Peyer's patch (tissue), 4 donors: ENCODE measurements at regions not wholly inside any gene's neighbourhood (a gene's known extent, or its start where the extent isn't known, plus 50 kb on each side); places are given as distances from the start of the nearest gene placed in this dataset.

Source experiments
- DNase-seq, 3 donors: peaks; one replicate each; pipeline ENCODE4 v3.0.0-alpha.2; 2017 to 2019
- H3K27ac ChIP-seq, 4 donors: fragments of 200-600 bp; sonication (generic); one replicate each; pipeline ENCODE4 v1.5.1; 2016 to 2019
- H3K27me3 ChIP-seq, 2 donors: fragments of 200-600 bp; sonication (generic); one replicate each; pipeline ENCODE4 v1.5.1; 2019
- H3K36me3 ChIP-seq, 3 donors: fragments of 200-600 bp; sonication (generic); one replicate each; pipeline ENCODE4 v1.5.1; 2016 to 2019
- H3K4me1 ChIP-seq, 4 donors: fragments of 200-600 bp; sonication (generic); one replicate each; pipeline ENCODE4 v1.5.1; 2016 to 2019
- H3K4me3 ChIP-seq, 4 donors: fragments of 200-600 bp; sonication (generic); 1 replicate in 3 of 4; 2 replicates in 1 of 4; pipeline ENCODE4 v1.5.1; 2016 to 2019; ENCODE audit warnings: mild to moderate bottlenecking in 1 of 4
- H3K9me3 ChIP-seq, 4 donors: fragments of 200-600 bp; sonication (generic); one replicate each; pipeline ENCODE4 v1.5.1; 2016 to 2019; ENCODE audit warnings: mild to moderate bottlenecking in 1 of 4
- CTCF ChIP-seq, 6 experiments: fragments of 450-650 bp in 4 of 6; fragments of 200-600 bp in 2 of 6; sonication (generic) in 1 of 6; IDR thresholded peaks; one replicate each; pipeline ENCODE4 v1.5.1; 2017 to 2019; ENCODE audit warnings: antibody characterized with exemption in 6 of 6, mild to moderate bottlenecking in 3 of 6, moderate library complexity in 1 of 6
- POLR2A ChIP-seq, 2 donors: fragments of 450-650 bp; IDR thresholded peaks; one replicate each; pipeline ENCODE4 v1.5.1; 2017; ENCODE audit warnings: antibody characterized with exemption in 2 of 2, mild to moderate bottlenecking in 2 of 2, moderate library complexity in 2 of 2

- Histone ChIP-seq H3K27ac (no peak overlapping the region), H3K4me1 (no peaks in the 10 kb centered on the region), H3K9me3 (no peaks in the 10 kb centered on the region), H3K36me3 (no peaks in the 10 kb centered on the region), H3K4me3 (no peak overlapping the region), H3K27me3 (no peaks in the 10 kb centered on the region)
- no peak for TF ChIP-seq CTCF (IDR thresholded peaks at IDR 0.05)
- no peak for TF ChIP-seq POLR2A (IDR thresholded peaks at IDR 0.05)
- DNase-seq = no peak
These were observed 277.9 kb downstream of the IPO8 start for GRCh38 chr12:30417697-30418231.

DNA sequence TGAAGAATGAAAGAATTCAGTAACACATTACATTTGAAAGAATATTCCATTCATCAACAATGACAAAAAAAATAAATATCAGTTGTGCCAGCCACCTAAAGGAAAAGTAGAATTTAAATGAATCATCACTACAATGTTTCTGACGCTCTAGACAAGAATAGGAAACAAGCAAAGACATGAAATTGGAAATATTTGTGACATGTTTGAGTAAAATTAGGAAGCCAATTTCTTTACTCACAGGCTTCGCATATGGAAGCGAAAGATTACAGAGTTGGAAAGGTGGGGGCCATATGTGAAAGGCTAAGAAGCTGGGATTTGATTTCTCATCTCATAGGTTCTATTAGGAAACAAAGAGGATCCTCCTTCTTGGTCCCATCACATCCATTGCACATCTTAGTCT, 279.0 kb downstream of the IPO8 start:
- TF ChIP-seq POLR2A (IDR thresholded peaks at IDR 0.05) (no peak), CTCF (IDR thresholded peaks at IDR 0.05) (no peak)
- no peaks in the 10 kb centered on the region for H3K27me3 ChIP-seq
- H3K9me3 ChIP-seq = no peaks in the 10 kb centered on the region
- DNase-seq = no peak
- no peak overlapping the region for H3K4me3 ChIP-seq
- H3K27ac ChIP-seq = no peak overlapping the region
- H3K36me3 ChIP-seq = no peaks in the 10 kb centered on the region
- no peaks in the 10 kb centered on the region for H3K4me1 ChIP-seq

DNA sequence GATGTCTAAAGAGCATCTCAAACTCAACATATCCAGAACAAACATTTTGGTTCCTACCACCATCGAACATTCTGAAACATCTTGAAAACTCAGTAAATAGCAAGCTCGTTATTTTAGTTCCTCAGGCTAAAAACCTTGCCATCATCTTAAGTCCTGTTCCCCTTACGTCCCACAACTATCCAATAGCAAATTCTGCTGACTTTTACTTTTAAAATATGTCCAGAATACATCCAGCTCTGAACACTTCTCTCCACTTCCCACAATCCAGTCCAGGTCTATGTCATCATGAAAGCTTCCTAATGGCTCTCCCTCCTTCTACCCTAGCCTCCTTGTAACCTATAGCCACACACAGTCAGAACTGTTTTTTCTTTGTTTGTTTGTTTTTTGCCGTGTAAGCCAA, 279.9 kb downstream of the IPO8 start:
- no peak overlapping the region for H3K4me3 ChIP-seq
- H3K9me3 ChIP-seq = no peaks in the 10 kb centered on the region
- H3K4me1 ChIP-seq = no peaks in the 10 kb centered on the region
- H3K27ac ChIP-seq = no peak overlapping the region
- TF ChIP-seq CTCF (IDR thresholded peaks at IDR 0.05) (no peak), POLR2A (IDR thresholded peaks at IDR 0.05) (no peak)
- H3K27me3 ChIP-seq = no peaks in the 10 kb centered on the region
- H3K36me3 ChIP-seq = no peaks in the 10 kb centered on the region
- no peak for DNase-seq

- TF ChIP-seq CTCF (IDR thresholded peaks at IDR 0.05) (no peak), POLR2A (IDR thresholded peaks at IDR 0.05) (no peak)
These were observed 281.2 kb downstream of the IPO8 start for GRCh38 chr12:30414507-30414906.

DNA sequence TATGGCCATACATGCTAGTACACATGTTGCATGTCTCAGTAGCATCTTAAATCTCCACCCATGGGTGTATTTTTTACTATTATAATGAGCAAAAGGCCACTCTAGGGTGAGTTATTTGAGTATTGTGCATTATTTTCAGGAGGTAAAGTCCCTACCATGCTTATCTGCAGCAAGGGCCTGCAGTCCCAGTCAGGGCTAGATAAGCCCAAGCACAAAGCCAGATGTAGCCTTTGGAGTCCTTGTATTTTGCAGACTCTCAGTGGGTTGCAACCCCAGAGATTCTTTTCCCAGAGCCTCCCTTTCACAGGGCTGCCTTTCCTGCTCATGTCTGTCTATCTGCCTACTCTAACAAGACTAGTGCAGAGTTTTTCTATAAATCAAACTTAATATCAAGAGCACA, 295.3 kb downstream of the IPO8 start:
- H3K9me3 ChIP-seq = no peaks in the 10 kb centered on the region
- no peak for TF ChIP-seq CTCF (IDR thresholded peaks at IDR 0.05)
- no peak for TF ChIP-seq POLR2A (IDR thresholded peaks at IDR 0.05)
- H3K36me3 ChIP-seq = no peaks in the 10 kb centered on the region
- no peaks in the 10 kb centered on the region for H3K4me1 ChIP-seq
- H3K27me3 ChIP-seq = no peaks in the 10 kb centered on the region
- no peak for DNase-seq
- H3K4me3 ChIP-seq = no peak overlapping the region
- H3K27ac ChIP-seq = no peak overlapping the region

More at GRCh38 chr12:30414507-30414906, 281.2 kb downstream of the IPO8 start:
- no peak for DNase-seq
- Histone ChIP-seq H3K27ac (no peak overlapping the region), H3K27me3 (no peaks in the 10 kb centered on the region), H3K4me3 (no peak overlapping the region), H3K4me1 (no peaks in the 10 kb centered on the region), H3K36me3 (no peaks in the 10 kb centered on the region), H3K9me3 (no peaks in the 10 kb centered on the region)

DNA sequence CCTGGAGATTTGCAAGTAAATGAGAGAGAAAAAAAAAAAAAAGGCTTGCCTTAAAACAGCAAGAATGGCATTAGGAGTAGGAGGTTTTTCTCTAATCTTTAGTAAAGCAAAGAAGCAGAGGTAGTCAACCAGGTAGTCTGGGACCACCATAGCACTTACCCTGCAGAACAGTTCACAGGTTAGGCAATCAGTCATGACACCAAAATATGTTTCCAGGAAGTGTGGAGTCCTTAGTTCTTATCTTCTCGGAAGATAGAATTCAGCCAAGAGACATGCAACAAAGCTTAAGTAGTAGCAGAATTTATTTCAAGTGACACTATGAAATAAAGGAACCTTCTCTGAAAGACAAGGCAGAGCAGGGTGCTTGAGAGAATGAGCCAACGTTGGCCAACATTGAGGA, 295.8 kb downstream of the IPO8 start:
- Histone ChIP-seq H3K4me3 (no peak overlapping the region), H3K36me3 (no peaks in the 10 kb centered on the region)
- no peak for DNase-seq

More for the DNA sequence above, 295.8 kb downstream of the IPO8 start:
- no peaks in the 10 kb centered on the region for H3K4me1 ChIP-seq
- no peaks in the 10 kb centered on the region for H3K27me3 ChIP-seq
- H3K27ac ChIP-seq = no peak overlapping the region
- TF ChIP-seq POLR2A (IDR thresholded peaks at IDR 0.05) = no peak
- no peak for TF ChIP-seq CTCF (IDR thresholded peaks at IDR 0.05)
- no peaks in the 10 kb centered on the region for H3K9me3 ChIP-seq
